GM12874 (cell line): ENCODE measurements at regions not wholly inside any gene's neighbourhood (a gene's known extent, or its start where the extent isn't known, plus 50 kb on each side); places are given as distances from the start of the nearest gene placed in this dataset.

Source experiments
- TF ChIP-seq, protein P1 (sequence below): IDR thresholded peaks from 2 replicates; pipeline ENCODE4 v1.5.1; 2011; ENCODE audit warnings: low read depth, mild to moderate bottlenecking, control low read depth, low read length, moderate library complexity; ENCODE audit not compliant: insufficient read depth

DNA sequence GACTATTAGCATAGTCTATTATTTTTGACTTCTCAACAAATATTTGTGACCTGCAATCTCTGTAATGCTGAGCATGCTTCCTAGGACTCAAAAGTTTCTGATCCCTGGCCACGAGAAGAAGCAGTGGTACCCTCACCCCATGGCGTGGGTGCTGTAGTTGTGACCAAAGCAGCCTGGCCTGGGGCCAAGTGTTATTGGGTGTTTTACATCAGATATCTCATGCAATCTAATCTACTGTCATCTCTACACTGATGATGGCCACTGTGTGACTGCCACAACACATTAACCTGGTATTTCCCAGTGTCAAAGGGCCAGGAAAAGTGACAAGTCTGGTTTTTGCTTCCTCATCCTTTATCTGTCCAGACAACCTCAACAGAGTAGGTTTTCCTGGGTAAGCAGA is 80.8 kb upstream of the WIPF1 start:
- TF ChIP-seq, protein P1, sequence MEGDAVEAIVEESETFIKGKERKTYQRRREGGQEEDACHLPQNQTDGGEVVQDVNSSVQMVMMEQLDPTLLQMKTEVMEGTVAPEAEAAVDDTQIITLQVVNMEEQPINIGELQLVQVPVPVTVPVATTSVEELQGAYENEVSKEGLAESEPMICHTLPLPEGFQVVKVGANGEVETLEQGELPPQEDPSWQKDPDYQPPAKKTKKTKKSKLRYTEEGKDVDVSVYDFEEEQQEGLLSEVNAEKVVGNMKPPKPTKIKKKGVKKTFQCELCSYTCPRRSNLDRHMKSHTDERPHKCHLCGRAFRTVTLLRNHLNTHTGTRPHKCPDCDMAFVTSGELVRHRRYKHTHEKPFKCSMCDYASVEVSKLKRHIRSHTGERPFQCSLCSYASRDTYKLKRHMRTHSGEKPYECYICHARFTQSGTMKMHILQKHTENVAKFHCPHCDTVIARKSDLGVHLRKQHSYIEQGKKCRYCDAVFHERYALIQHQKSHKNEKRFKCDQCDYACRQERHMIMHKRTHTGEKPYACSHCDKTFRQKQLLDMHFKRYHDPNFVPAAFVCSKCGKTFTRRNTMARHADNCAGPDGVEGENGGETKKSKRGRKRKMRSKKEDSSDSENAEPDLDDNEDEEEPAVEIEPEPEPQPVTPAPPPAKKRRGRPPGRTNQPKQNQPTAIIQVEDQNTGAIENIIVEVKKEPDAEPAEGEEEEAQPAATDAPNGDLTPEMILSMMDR = no peak

- TF ChIP-seq, protein P1 = no peak
Measured at GRCh38 chr2:174675615-174676014, 78.0 kb upstream of the WIPF1 start.

DNA sequence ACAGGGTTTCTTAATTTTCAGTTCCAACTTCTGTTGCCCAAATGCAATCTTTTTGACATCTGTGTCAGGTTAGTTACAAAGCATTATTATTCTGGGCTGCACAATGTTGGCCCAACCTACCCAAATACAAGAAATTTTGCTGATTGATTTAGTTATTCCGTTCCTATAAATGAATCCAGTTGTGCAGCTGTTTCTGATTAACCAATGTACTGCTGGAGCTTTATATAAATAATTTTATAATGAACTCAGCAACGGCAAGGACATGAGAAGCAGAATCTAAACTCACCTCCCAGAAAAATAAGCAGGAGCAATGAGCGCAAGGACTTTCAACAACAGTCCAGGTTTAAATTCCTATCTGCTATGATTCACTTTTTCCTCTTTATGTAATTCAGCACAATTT is 76.3 kb upstream of the WIPF1 start:
- TF ChIP-seq, protein P1 = no peak

- TF ChIP-seq, protein P1 = no peak
Measured at GRCh38 chr2:174673440-174673839, 75.8 kb upstream of the WIPF1 start.

DNA sequence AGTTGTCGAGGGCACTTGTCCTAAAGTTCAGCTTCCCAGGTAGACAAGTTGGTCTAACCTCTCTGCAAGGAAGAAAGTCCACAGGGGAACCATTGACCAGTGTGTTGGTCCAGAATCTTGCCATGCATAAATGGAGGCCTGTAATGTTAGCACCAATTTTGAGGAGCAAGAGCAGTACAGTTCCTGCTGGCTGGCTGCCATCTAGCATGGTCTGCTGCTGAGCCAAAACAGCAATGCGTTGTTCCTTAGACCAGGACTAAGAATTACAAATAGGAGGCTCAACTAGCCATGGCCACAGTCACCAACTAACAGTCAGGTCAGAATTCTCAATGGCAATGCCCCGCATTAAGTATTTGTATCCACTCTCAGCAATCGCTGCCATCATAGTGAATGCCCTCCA is 72.8 kb upstream of the WIPF1 start:
- TF ChIP-seq, protein P1 = no peak

- TF ChIP-seq, protein P1 = no peak
Measured at GRCh38 chr2:174669336-174669735, 71.7 kb upstream of the WIPF1 start.

- TF ChIP-seq, protein P1 = no peak
Measured at GRCh38 chr2:174668075-174668474, 70.5 kb upstream of the WIPF1 start.
